ENCODE measurements at regions not wholly inside any gene's neighbourhood (a gene's known extent, or its start where the extent isn't known, plus 50 kb on each side); places are given as distances from the start of the nearest gene placed in this dataset.

- TF ChIP-seq MAX (IDR thresholded peaks at IDR 0.05) (no peak), CTCF (IDR thresholded peaks at IDR 0.05 in 2 of 3, conservative IDR thresholded peaks at IDR 0.05 in 1 of 3; ENCODE audit: borderline replicate concordance in 1 of 3, insufficient read depth in 1 of 3, low read depth in 2 of 3, low read length in 2 of 3) (no peak), EZH2 (IDR thresholded peaks at IDR 0.05) (no peak), SIN3A (IDR thresholded peaks at IDR 0.05; ENCODE audit: low read depth) (no peak), POLR2AphosphoS5 (IDR thresholded peaks at IDR 0.05; ENCODE audit: low read depth, low read length) (no peak), CEBPB (IDR thresholded peaks at IDR 0.05; ENCODE audit: low read depth) (no peak), JUND (IDR thresholded peaks at IDR 0.05) (no peak), REST (IDR thresholded peaks at IDR 0.05; ENCODE audit: low read depth) (no peak)
Measured at GRCh38 chr13:72570019-72570418, 157.4 kb downstream of the MZT1 start.
